GM20000 (cell line): ENCODE measurements at regions not wholly inside any gene's neighbourhood (a gene's known extent, or its start where the extent isn't known, plus 50 kb on each side); places are given as distances from the start of the nearest gene placed in this dataset.

Experiments used
- DNase-seq: peaks from one replicate; pipeline ENCODE4 v3.0.0; 2012; ENCODE audit warnings: low spot score
- TF ChIP-seq, protein P1 (sequence below): IDR thresholded peaks from 2 replicates; pipeline ENCODE4 v1.5.1; 2012; ENCODE audit warnings: mild to moderate bottlenecking, control low read depth; ENCODE audit errors: extremely low read depth, missing control alignments

DNA sequence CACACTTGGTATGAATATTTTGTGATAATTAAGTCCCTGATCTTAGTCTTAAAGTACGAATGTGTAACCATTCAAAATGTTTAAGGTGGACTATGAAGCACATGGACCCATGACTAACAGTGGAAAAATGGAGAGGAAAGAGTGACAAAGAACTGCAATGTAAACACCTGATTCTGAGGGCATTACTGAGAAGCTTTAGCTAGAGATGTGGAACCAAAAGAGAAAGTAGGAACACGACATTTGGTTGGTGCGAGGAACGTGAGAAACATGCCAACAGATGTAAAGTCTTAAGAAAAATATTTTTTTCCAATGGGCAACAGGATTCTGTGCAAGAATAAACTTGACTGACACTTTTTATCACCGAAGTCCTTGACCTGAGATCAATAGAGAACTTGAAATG is 1618.6 kb downstream of the DPP10 start:
- TF ChIP-seq, protein P1, sequence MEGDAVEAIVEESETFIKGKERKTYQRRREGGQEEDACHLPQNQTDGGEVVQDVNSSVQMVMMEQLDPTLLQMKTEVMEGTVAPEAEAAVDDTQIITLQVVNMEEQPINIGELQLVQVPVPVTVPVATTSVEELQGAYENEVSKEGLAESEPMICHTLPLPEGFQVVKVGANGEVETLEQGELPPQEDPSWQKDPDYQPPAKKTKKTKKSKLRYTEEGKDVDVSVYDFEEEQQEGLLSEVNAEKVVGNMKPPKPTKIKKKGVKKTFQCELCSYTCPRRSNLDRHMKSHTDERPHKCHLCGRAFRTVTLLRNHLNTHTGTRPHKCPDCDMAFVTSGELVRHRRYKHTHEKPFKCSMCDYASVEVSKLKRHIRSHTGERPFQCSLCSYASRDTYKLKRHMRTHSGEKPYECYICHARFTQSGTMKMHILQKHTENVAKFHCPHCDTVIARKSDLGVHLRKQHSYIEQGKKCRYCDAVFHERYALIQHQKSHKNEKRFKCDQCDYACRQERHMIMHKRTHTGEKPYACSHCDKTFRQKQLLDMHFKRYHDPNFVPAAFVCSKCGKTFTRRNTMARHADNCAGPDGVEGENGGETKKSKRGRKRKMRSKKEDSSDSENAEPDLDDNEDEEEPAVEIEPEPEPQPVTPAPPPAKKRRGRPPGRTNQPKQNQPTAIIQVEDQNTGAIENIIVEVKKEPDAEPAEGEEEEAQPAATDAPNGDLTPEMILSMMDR, result no peak
- DNase-seq, result no peak

- TF ChIP-seq, protein P1, result no peak
- no peak for DNase-seq
These were observed 1631.3 kb downstream of the DPP10 start for GRCh38 chr2:116073731-116074130.

DNA sequence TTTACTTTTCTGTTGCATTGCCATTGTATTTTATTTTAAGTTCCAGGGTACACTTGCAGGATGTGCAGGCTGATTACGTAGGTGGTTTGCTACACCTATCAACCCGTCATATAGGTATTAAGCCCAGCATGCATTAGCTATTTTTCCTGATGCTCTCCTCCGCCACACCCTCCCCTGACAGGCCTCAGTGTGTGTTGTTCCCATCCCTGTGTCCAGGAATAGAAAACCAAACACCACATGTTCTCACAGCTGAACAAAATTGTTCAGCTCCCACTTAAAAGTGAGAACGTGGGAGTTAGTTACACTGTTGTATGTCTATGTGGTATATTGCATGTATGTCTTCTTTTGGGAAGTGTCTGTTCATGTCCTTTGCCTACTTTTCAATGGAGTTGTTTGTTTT is 1631.7 kb downstream of the DPP10 start:
- no peak for DNase-seq
- TF ChIP-seq, protein P1, result no peak

- no peak for DNase-seq
- TF ChIP-seq, protein P1, result no peak
These were observed 1645.8 kb downstream of the DPP10 start for GRCh38 chr2:116088236-116088635.

GRCh38 chr2:116094196-116094595 is 1651.8 kb downstream of the DPP10 start:
- TF ChIP-seq, protein P1, result no peak
- DNase-seq, result no peak

DNA sequence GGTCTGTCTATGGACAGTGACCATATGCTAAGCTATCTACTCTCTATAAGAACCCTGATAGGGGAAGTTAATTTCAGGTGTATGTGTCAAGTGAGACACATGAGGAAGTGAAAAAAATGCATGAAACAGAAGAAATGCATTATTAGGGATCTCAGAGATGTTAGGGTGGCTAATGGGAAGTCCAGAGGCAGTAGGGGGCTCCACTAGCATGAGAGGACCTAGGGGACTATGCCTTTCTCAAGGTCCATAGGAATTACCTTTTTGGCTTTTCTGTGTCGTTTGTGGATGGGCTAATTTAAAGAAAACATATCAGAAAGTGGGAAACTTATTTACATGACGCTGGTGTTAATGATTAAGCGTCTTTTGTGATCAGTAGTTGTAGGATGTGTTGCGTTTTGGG is 1653.2 kb downstream of the DPP10 start:
- DNase-seq, result no peak
- TF ChIP-seq, protein P1, result no peak

DNA sequence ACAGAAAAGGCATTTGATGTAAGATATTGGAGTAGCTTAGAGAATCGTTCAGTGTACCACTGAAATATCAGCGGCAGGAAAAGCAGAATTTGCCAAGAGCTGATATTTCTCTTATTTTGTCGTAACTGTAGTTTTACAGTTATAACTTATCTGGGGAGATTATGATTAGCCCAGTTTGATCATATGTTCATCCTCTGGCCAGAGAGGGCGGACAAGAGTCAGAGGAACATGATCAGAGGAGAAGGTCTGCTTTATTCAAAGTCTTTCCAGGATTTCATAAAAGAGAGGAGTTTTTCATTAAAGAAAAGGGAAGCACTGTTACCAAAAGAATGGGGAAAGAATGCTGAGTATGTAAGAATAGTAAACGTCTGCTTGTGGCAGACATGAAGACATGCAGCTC is 1655.6 kb downstream of the DPP10 start:
- DNase-seq, result no peak
- TF ChIP-seq, protein P1, result no peak

DNA sequence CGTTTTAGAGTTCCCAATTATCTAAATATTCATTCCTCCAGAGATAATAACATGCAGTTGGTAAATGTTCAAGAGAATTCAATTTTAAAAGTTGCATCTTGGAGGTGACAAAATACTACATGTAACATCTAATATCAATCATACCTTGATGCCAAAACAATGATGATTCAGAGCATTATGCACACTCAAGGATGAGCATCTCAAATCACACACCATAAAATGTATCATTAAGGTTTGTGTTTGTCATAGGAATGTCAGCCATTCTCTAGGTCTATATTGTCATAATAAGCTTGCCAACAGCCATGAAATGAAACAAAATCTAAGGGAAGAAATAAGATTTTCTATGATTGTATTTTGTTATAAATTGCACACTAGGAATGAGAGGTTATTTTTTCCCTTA is 1667.0 kb downstream of the DPP10 start:
- TF ChIP-seq, protein P1, result no peak
- DNase-seq, result no peak
